GM13977 (cell line): ENCODE measurements at regions not wholly inside any gene's neighbourhood (a gene's known extent, or its start where the extent isn't known, plus 50 kb on each side); places are given as distances from the start of the nearest gene placed in this dataset.
"Not testable (repeated sequence)": the region's sequence is repeated elsewhere in the genome, so short reads cannot be mapped to it uniquely, and the experiment has no call there.

ENCODE experiments used
- DNase-seq: peaks from one replicate; pipeline ENCODE4 v3.0.0; 2012; ENCODE audit warnings: low spot score
- in situ Hi-C: fragments of 300-500 bp; cut with MboI; formaldehyde crosslinking; loops from one replicate; pipeline ENCODE4 v1.12.0; 2022; ENCODE audit warnings: low sequenced_read_pairs, low pct_unique_long_range_greater_than_20kb, mixed read lengths, inconsistent platforms; ENCODE audit not compliant: unreplicated experiment
- TF ChIP-seq, protein P1 (sequence below): IDR thresholded peaks from 2 replicates; pipeline ENCODE4 v1.5.1; 2012; ENCODE audit warnings: mild to moderate bottlenecking, control low read depth; ENCODE audit not compliant: insufficient read depth; ENCODE audit errors: extremely low read depth, missing control alignments

GRCh38 chr2:204154863-204155262 lies 218.3 kb downstream of the ICOS start:
- TF ChIP-seq, protein P1, sequence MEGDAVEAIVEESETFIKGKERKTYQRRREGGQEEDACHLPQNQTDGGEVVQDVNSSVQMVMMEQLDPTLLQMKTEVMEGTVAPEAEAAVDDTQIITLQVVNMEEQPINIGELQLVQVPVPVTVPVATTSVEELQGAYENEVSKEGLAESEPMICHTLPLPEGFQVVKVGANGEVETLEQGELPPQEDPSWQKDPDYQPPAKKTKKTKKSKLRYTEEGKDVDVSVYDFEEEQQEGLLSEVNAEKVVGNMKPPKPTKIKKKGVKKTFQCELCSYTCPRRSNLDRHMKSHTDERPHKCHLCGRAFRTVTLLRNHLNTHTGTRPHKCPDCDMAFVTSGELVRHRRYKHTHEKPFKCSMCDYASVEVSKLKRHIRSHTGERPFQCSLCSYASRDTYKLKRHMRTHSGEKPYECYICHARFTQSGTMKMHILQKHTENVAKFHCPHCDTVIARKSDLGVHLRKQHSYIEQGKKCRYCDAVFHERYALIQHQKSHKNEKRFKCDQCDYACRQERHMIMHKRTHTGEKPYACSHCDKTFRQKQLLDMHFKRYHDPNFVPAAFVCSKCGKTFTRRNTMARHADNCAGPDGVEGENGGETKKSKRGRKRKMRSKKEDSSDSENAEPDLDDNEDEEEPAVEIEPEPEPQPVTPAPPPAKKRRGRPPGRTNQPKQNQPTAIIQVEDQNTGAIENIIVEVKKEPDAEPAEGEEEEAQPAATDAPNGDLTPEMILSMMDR, result no peak
- in situ Hi-C loops, result no loop called here
- DNase-seq, result no peak

DNA sequence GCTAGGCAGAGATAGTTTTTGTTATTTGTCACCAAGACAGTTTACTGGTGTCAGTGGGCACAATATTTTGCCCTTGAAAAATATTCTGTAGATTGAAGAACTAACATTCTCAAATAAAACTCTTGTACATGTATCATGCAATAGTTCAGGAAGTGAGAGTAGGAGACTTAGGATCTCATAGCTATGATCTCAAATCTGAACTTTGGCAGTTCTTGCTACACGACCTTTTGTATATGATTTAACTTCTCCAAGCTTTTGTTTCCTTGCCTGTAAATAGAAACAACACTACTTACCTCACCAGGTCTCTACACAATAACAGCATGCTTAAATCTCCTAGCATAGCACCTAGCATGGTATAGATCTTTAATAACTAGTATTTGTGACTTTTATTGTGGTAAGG lies 219.9 kb downstream of the ICOS start:
- in situ Hi-C loops, result no loop called here
- DNase-seq, result no peak
- TF ChIP-seq, protein P1, result no peak

- TF ChIP-seq, protein P1, result no peak
- in situ Hi-C loops, result no loop called here
- DNase-seq, result no peak
Observed at GRCh38 chr2:204157684-204158083, 221.1 kb downstream of the ICOS start.

DNA sequence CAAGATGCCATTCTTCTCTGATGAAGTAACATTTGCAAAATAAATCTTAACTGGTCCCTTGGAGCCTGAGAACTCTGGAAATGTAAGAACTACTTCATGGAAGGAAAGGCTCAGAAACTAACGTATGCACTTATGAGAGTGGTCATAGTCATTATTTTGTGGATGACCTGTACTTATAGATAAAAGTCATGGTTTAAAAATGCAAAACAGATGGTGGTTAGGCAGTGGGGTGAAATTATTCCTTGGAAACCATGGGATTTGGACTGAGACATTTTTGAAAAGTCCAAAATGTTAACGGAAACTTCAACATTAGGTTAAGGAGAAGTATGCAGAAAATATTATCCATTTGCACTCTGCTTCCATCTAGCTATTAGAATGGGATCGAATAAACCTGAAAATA lies 223.0 kb downstream of the ICOS start:
- TF ChIP-seq, protein P1, result no peak
- in situ Hi-C loops, result no loop called here
- DNase-seq, result no peak

GRCh38 chr2:204160989-204161388 lies 224.4 kb downstream of the ICOS start:
- no peak for DNase-seq
- in situ Hi-C loops, result no loop called here
- TF ChIP-seq, protein P1, result no peak

- TF ChIP-seq, protein P1, result no peak
- no peak for DNase-seq
- in situ Hi-C loops, result no loop called here
Observed at GRCh38 chr2:204161886-204162285, 225.3 kb downstream of the ICOS start.

DNA sequence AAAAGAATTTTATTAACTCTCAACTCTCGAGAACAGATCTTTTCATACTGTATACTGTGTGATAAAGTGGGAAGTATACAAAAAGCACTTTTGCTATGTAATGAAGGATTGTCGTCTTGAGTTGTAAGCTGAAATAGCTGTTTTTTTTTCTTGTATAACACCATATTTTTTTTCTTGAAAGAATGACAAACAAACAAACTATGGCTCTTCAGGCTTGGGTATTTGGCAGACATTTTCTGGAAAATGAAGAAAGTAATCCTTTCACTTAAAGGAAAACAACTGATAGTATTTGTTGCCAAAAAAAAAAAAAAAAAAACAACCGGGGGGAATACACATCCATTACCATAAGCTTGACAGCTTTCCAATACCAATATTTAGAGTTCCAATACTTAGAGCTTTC lies 230.4 kb downstream of the ICOS start:
- no peak for DNase-seq
- TF ChIP-seq, protein P1, result no peak
- in situ Hi-C loops, result no loop called here

- DNase-seq, in situ Hi-C loops: not testable (repeated sequence)
Observed at GRCh38 chr2:204167670-204168069, 231.1 kb downstream of the ICOS start.
